ENCODE measurements at regions not wholly inside any gene's neighbourhood (a gene's known extent, or its start where the extent isn't known, plus 50 kb on each side); places are given as distances from the start of the nearest gene placed in this dataset.

DNA sequence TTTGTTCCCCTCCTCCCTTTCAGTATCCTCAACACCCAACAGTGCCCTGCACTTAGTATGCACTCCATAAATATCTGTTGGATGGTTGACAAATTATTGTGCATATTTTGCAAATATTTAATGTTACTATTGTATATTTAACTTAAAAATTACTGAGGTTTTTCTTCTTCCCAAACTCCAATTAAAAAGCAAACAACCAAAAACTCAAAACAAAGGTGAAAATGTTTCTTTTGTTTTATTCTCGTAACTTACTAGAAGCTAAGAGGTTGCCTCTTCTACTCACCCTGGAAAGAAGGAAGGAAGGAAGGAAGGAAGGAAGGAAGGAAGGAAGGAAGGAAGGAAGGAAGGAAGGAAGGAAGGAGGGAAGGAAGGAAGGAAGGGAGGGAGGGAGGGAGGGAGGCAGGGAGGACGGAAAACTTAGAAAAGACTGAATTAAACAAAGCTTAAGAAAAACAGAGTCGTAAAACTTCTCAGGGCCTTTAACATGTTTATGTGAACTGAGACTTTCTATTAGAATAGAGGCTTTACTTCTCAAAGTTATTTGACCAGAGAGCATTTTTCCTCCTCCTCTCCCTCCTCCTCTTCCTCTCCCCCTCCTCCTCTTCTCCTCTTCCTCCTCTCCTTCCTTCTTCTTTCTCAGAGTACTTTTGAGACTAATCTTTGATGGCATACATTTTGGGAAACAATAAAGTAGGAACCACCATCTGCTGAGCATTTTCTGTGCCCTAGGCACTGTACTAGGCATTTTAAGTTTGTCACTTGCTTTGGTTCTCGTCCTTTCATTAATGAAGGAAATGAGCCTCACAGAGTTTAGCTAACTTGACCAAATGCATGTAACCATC is 396.6 kb upstream of the WWC1 start:
- no peak for DNase-seq

DNA sequence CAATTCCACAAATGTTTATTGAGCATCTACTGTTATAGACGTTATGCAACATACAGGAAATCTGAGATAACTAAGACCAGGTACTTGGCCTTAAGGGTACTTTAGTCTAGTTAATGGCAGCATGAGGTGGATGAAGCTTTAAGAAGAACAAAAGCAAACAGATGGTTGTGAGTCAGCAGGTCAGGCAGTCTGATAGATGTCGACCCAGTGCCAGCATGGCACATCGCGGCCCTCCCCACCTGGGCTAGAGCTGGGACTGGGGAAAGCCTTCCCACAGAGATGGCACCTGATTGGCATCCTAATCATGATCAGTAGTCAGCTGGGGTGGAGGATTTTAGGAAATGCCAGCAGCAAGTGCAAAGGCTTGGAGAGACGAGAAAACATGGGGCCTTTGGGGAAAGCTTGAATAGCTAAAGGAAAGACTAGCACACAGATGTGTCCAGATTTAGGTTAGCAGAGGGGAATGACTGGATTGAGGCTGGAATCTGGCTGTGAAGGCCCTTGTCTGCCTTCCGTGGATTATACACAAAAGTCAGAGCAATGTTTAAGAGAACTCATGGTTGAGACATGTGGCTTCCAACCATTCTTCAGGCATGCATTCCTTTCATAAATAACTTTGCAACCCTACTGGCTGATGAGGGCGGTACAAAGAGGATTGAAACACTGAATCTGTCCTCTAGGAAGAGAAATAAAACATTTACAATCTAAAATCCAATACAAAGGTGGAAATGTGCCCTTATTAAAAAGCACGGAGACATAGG is 395.4 kb upstream of the WWC1 start:
- no peak for DNase-seq

DNA sequence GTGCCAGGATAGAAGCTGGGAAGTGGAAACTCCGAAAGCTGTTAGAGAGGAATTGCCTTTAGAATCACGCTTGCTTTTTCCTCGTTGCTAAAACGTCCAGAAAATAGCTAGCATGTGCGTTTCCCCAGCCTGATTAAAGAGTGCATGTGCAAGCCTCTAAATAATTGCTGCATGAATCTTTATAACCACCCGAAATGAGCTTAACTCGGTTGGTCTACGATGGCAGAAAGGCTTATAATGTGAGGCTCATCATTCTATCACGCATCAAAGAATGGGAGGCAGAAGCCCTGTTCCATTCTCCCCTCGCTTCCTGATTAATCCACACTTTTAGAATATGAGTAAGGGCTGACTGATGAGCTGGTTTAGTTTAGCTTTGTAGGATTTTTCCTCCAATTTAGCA is 394.6 kb upstream of the WWC1 start:
- no peak for DNase-seq

DNA sequence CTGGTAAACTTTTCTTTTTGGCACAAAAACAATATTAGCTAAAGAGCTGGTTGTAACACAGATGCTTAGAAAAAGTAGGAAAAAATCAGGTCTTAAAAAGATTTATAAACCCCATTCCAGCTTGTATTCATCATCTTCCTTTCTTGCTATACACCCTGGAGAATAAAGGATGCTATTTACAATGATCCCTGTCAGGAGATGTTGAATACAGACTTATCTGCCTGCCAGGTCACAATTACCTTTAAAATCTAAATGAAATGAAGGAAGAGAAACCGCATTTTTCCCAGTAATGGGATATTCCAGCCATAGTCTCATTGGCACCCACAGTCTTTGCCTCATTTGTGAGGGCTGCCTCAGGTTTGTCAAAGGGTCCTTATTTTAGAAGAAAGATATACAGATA is 394.1 kb upstream of the WWC1 start:
- no peak for DNase-seq

DNA sequence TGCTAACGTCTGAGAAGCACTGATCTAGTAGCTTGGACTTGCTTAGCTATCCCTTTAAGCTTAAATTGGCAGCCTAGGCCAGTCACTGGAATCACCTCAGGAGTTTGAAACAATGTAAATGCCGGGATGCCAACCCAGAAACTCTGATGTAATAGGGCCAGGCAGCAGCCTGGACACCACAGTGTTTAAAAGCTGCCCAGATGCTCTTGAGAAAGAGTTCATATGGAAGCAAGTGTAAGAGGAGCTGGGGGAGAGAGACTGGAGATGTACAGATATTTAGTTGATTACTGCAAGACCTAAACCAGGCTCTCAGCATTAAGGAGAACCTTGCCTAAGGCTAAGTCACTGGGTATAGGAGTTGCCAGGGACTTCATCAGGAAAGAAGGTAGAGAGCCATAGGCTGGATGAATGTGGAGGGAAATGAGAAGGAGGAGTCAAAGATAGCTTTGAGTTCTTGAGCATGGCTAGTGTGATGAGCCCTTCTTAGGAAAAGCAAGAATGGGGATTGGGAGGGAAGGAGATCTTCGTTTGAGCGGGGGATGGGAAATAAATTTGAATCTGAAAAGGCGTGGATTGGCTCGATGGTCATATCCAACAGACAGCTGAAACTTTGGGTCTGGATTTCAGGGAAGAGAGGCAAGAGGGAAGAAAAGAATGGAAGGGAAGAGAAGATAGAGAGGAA is 392.9 kb upstream of the WWC1 start:
- DNase-seq, result no peak

DNA sequence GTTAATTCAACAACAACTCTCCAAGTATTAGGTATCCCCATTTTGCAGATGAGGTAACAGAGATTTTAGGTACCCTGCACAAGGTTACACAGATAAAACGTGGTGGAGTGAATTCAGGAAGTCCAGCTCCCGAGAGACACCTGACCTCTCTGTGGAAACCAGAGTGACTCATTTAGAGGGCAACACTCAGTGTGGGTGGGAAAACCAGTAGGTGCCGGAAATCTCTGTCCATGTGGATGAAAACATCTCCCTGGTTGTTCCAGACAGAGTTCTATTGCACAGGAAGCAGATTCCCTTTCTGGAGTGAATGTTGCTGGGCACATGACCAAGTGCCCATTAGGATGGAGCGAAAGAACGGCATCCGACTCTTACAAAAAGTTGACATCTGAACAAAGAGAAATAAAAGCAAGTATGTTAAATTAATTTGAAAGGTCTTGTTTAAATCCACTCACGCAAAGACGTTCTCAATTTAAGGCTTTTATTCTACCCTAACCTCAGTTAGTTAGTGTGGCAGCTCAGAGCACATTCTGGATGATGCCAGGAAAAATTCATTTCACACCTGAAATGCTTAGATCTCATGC is 391.9 kb upstream of the WWC1 start:
- no peak for DNase-seq

GRCh38 chr5:167900340-167900935 is 391.0 kb upstream of the WWC1 start:
- DNase-seq, result no peak

DNA sequence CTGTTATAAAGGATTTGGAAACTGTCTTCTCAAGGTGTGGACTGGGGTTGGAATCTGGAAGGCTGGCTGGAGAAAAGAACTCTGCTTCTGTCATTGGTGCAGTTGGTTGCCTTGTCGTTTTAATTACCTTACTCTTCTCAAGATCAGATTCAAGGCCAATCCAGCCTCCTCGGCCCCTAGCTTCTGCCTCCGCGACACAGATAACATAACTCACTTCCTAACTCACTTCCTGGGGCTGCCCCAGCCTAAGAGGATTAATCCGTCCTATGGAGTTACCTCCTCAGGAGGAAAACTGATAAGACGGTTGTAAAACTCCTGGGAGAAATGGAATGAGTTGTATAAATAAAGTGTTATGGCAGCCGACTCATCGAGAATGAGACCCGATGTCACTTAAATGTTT is 389.1 kb upstream of the WWC1 start:
- no peak for DNase-seq

GRCh38 chr5:167903243-167903642 is 388.2 kb upstream of the WWC1 start:
- no peak for DNase-seq

DNA sequence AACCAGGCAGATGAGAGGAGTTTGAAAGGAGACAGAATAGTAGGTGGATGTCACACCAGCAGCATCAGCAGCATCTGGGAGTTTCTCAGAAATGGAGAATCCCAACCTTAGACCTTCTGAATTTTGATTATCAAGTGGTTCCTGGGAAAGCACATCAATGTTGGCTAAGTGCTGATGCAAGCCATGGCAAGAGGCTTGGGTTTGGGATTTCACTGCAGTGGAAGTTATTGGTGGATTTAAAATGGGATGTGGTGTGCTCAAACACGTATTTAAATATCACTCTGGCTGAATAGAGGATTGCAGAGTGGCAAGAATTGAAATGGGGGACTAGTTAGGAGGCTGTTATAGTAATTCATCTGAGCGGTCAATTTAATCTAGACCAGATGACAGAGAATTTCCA is 387.8 kb upstream of the WWC1 start:
- DNase-seq, result no peak

DNA sequence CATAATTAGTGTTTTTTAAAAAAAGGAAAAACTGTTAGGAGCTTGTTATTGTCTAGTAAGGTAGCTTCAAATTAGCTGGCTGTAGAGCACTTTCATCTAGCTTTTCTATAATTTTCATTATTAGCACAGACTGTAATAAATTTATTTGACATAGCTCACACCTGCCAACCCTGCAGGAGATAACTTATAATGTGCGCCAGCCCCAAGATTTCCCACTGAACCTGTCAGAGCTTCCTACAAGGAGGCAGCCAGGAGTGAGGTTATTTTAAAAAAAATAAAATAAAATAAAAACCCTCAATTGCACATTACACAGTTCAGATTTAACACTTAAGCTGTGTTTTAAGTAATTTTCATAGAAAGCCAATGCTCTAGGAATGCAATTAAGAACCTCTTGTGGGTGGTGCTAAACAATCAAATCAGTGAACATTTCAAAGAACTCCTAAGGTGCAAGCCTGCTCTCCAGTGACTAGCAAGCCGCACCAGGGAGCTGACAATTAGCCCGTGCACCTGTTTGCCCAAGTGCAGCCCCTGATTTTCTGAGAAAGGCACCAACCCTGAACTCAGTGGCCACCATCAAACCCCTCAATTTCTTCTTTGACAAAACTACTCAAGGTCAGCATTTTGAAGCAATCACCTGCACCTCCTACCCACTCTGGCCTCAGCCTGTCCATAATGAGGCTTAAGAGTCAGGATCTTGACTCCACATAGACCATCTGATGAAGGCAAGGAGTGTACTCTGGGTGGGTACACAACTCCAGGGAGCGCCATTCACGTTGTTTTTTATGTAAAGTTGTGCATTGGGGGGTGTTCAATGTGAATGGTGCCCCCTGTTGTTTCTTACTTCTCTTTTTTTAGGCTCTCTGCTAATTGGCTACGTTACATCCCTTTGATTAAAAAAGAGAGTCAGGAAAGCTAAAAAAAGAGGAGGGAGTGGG is 385.3 kb upstream of the WWC1 start:
- no peak for DNase-seq

DNA sequence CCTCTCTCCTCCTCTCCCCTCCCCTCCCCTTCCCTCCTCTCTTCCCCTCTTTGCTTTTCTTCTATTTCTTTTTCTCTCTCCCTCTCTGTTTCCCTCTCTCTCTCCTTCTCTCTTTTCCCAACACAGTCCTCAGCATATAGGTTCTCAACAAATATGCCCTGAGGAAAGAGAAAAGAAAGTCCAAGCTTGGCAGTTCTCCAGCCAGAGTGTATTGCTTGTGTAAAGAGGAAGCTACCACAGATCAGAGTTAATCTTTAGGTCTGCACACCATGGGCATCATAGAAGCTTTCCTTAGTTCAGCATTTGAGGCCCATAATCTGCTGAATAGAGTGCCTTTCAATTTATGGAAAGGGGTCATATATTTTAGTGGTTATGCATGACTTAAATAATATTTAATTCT is 382.8 kb upstream of the WWC1 start:
- DNase-seq, result no peak

- DNase-seq, result no peak
Observed at GRCh38 chr5:167912941-167913665, 378.3 kb upstream of the WWC1 start.

- DNase-seq, result no peak
Observed at GRCh38 chr5:167915237-167915636, 376.2 kb upstream of the WWC1 start.

DNA sequence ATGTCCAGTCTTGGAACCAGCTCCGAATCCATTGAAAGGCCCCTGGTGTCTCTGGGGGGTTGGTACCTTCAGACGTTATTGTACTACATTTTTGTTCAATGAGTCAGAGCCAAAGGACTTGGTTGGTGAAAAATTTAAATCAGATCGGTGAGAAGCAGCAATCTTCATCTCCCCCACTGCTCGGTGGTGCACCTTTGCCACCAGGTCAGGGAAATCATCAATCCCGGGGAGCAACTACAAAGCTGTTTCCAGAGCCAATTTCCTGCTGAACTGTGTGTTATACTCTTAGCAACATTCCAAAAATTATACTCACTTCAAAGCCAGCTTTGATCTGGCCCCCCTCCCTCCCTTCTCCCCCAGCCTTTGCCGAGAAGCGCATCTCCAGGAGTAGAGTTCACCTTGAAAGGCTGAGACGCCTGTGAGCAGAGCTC is 375.2 kb upstream of the WWC1 start:
- no peak for DNase-seq

- DNase-seq, result no peak
Observed at GRCh38 chr5:167916706-167917105, 374.7 kb upstream of the WWC1 start.

GRCh38 chr5:167918184-167918812 is 373.1 kb upstream of the WWC1 start:
- DNase-seq, result no peak

GRCh38 chr5:167918813-167919483 is 372.5 kb upstream of the WWC1 start:
- no peak for DNase-seq

GRCh38 chr5:167920589-167920988 is 370.9 kb upstream of the WWC1 start:
- no peak for DNase-seq

GRCh38 chr5:167921796-167922195 is 369.6 kb upstream of the WWC1 start:
- no peak for DNase-seq

Data from NCI-H1048 (cell line).